ENCODE measurements at regions not wholly inside any gene's neighbourhood (a gene's known extent, or its start where the extent isn't known, plus 50 kb on each side); places are given as distances from the start of the nearest gene placed in this dataset.
"Not testable (repeated sequence)": the region's sequence is repeated elsewhere in the genome, so short reads cannot be mapped to it uniquely, and the experiment has no call there.

DNA sequence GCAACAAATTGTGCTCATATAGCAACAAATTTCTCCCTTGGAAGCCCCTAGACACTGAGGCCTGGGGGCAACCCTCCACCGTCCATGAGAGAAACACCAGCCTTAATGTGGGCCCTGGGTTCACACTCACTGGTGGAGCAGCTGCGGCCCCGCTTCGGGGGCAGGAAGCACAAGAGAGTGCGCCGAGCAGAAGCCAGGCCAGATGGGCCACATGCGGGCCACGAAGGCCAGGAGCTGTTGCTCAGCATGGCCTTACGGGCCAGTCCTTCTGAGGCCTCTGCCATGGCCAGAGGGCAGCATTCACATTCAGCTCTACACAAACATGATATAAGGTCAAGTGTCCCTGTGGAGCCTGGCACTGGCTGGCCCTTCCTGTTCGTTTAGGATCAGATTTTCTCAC lies 60.0 kb upstream of the VIPR2 start:
- ChIA-PET CTCF (no interaction called here), POLR2A (no interaction called here)
- TF ChIP-seq LEF1 (IDR thresholded peaks at IDR 0.05; ENCODE audit: borderline replicate concordance): no peak
- no peak for TF ChIP-seq SUZ12 (IDR thresholded peaks at IDR 0.05)
- no peak for TF ChIP-seq ELF4 (IDR thresholded peaks at IDR 0.05)
- TF ChIP-seq CTBP1 (IDR thresholded peaks at IDR 0.05; ENCODE audit: borderline replicate concordance): no peak
- TF ChIP-seq ZNF384 (IDR thresholded peaks at IDR 0.05): no peak
- no peak for TF ChIP-seq HDGF (IDR thresholded peaks at IDR 0.05; ENCODE audit: borderline replicate concordance)
- TF ChIP-seq, protein P1, sequence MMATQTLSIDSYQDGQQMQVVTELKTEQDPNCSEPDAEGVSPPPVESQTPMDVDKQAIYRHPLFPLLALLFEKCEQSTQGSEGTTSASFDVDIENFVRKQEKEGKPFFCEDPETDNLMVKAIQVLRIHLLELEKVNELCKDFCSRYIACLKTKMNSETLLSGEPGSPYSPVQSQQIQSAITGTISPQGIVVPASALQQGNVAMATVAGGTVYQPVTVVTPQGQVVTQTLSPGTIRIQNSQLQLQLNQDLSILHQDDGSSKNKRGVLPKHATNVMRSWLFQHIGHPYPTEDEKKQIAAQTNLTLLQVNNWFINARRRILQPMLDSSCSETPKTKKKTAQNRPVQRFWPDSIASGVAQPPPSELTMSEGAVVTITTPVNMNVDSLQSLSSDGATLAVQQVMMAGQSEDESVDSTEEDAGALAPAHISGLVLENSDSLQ (IDR thresholded peaks at IDR 0.05): no peak
- TF ChIP-seq L3MBTL2 (conservative IDR thresholded peaks at IDR 0.05): no peak
- no peak for TF ChIP-seq SP1 (IDR thresholded peaks at IDR 0.05)
- TF ChIP-seq FOXA1 (IDR thresholded peaks at IDR 0.05): no peak
- no peak for TF ChIP-seq FOXM1 (IDR thresholded peaks at IDR 0.05; ENCODE audit: borderline replicate concordance)
- TF ChIP-seq TARDBP (IDR thresholded peaks at IDR 0.05): no peak
- no peak for TF ChIP-seq BHLHE40 (IDR thresholded peaks at IDR 0.05; ENCODE audit: borderline replicate concordance)
- TF ChIP-seq ARNT (IDR thresholded peaks at IDR 0.05): no peak
- DNase-seq (ENCODE audit: extremely low spot score): no peak

GRCh38 chr7:159203253-159203652 lies 58.6 kb upstream of the VIPR2 start:
- POLR2A ChIA-PET; CTCF ChIA-PET; DNase-seq (ENCODE audit: extremely low spot score): not testable (repeated sequence)

- DNase-seq (ENCODE audit: extremely low spot score): no peak
- CTCF ChIA-PET: no interaction called here
- POLR2A ChIA-PET: no interaction called here
- TF ChIP-seq TARDBP (IDR thresholded peaks at IDR 0.05): no peak
- TF ChIP-seq FOXA1 (IDR thresholded peaks at IDR 0.05): no peak
- TF ChIP-seq BHLHE40 (IDR thresholded peaks at IDR 0.05; ENCODE audit: borderline replicate concordance): no peak
- TF ChIP-seq FOXK2 (IDR thresholded peaks at IDR 0.05): no peak
- TF ChIP-seq HDGF (IDR thresholded peaks at IDR 0.05; ENCODE audit: borderline replicate concordance): no peak
- TF ChIP-seq SP1 (IDR thresholded peaks at IDR 0.05): no peak
- TF ChIP-seq, protein P1 (IDR thresholded peaks at IDR 0.05): no peak
- TF ChIP-seq LEF1 (IDR thresholded peaks at IDR 0.05; ENCODE audit: borderline replicate concordance): no peak
- TF ChIP-seq ELF4 (IDR thresholded peaks at IDR 0.05): no peak
- TF ChIP-seq FOXM1 (IDR thresholded peaks at IDR 0.05; ENCODE audit: borderline replicate concordance): no peak
- no peak for TF ChIP-seq CTBP1 (IDR thresholded peaks at IDR 0.05; ENCODE audit: borderline replicate concordance)
- no peak for TF ChIP-seq SUZ12 (IDR thresholded peaks at IDR 0.05)
- TF ChIP-seq ARNT (IDR thresholded peaks at IDR 0.05): no peak
- no peak for TF ChIP-seq L3MBTL2 (conservative IDR thresholded peaks at IDR 0.05)
- TF ChIP-seq NFRKB (IDR thresholded peaks at IDR 0.05): no peak
- TF ChIP-seq ZNF384 (IDR thresholded peaks at IDR 0.05): no peak
Measured at GRCh38 chr7:159201722-159202330, 57.2 kb upstream of the VIPR2 start.

DNA sequence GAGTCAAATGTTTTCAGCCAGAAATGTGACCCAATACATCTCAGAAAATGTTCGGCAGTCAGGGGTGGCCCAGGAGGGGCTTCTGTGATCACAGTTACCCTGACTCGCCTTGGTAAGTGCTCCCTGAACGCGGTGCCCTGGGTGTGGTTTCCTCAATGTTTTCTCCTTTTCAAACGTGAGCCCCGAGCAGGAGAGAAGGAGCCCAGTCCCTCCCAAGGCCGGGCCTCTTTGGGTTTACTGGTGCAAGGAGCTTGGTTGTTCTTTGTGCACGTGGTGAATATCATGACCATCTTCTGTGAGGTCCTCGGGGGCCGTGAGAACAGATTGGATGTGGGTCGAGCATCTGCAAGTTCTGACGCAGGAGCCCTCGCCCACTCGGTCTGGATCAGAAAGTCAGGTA lies 55.8 kb upstream of the VIPR2 start:
- DNase-seq (ENCODE audit: extremely low spot score): no peak
- POLR2A ChIA-PET: no interaction called here
- TF ChIP-seq L3MBTL2 (conservative IDR thresholded peaks at IDR 0.05) (no peak), FOXM1 (IDR thresholded peaks at IDR 0.05; ENCODE audit: borderline replicate concordance) (no peak), LEF1 (IDR thresholded peaks at IDR 0.05; ENCODE audit: borderline replicate concordance) (no peak), FOXA1 (IDR thresholded peaks at IDR 0.05) (no peak), ELF4 (IDR thresholded peaks at IDR 0.05) (no peak), HDGF (IDR thresholded peaks at IDR 0.05; ENCODE audit: borderline replicate concordance) (no peak), ARNT (IDR thresholded peaks at IDR 0.05) (no peak), TARDBP (IDR thresholded peaks at IDR 0.05) (no peak), SP1 (IDR thresholded peaks at IDR 0.05) (no peak), NFRKB (IDR thresholded peaks at IDR 0.05) (no peak)
- CTCF ChIA-PET: interaction anchor here (0.6 kb wide), 1 partner anchor 9 kb away, joined by 4 read pairs; no protein-coding TSS in a partner anchor

DNA sequence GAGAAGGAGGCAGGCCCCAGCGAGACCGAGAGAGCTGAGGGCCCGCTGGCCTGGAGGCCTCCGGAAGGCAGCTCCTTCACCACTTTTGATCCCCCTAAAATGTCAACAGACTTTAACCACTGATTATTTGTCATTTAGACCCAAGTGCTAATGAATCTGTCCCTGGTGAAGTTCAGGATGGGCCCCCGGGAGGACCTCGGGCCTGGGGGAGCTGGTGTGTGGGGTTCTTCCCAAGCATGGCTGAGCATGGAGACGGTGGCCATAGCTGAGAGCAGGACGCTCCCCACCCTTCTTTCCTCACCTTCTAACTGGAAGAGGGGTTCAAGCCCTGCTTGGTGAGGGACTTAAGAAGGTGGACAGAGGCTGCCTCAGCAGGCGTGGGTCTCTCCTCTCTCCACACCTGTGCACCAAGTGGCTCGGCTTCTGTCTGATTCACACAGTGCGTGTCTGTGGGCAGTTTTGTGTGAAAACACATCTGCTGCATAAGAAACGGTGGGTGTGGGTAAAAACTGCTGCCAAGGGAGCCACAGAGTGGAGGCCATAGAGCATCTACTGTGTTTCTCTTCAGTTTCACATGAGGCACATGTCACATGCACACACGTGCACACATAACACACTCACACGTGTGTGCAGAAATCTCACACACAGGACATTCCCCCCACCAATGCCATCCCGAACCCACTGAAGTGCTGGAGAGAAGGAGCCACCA lies 53.5 kb upstream of the VIPR2 start:
- POLR2A ChIA-PET: no interaction called here
- CTCF ChIA-PET: no interaction called here
- no peak for DNase-seq (ENCODE audit: extremely low spot score)
- no peak for TF ChIP-seq ELF4 (IDR thresholded peaks at IDR 0.05)
- TF ChIP-seq NFRKB (IDR thresholded peaks at IDR 0.05): no peak
- TF ChIP-seq CTBP1 (IDR thresholded peaks at IDR 0.05; ENCODE audit: borderline replicate concordance): no peak
- no peak for TF ChIP-seq ZNF384 (IDR thresholded peaks at IDR 0.05)
- TF ChIP-seq, protein P1 (IDR thresholded peaks at IDR 0.05): no peak
- TF ChIP-seq FOXM1 (IDR thresholded peaks at IDR 0.05; ENCODE audit: borderline replicate concordance): no peak
- TF ChIP-seq ARNT (IDR thresholded peaks at IDR 0.05): no peak
- no peak for TF ChIP-seq BHLHE40 (IDR thresholded peaks at IDR 0.05; ENCODE audit: borderline replicate concordance)
- no peak for TF ChIP-seq FOXA1 (IDR thresholded peaks at IDR 0.05)
- TF ChIP-seq L3MBTL2 (conservative IDR thresholded peaks at IDR 0.05): no peak
- no peak for TF ChIP-seq TARDBP (IDR thresholded peaks at IDR 0.05)
- TF ChIP-seq HDGF (IDR thresholded peaks at IDR 0.05; ENCODE audit: borderline replicate concordance): no peak
- TF ChIP-seq FOXK2 (IDR thresholded peaks at IDR 0.05): no peak
- no peak for TF ChIP-seq SUZ12 (IDR thresholded peaks at IDR 0.05)

Measured in HEK293T (cell line).